SU-DHL-6 (cell line): ENCODE measurements at regions not wholly inside any gene's neighbourhood (a gene's known extent, or its start where the extent isn't known, plus 50 kb on each side); places are given as distances from the start of the nearest gene placed in this dataset.

ENCODE experiments used
- H2AFZ ChIP-seq: fragments of 200-600 bp; sonication (generic); 2 replicates; pipeline ENCODE4 v1.6.1; 2014; ENCODE audit warnings: low read depth, mild to moderate bottlenecking, moderate library complexity, mixed read lengths, antibody characterized with exemption, low read length; ENCODE audit not compliant: severe bottlenecking
- H3F3A ChIP-seq: fragments of 200-600 bp; shearing (Covaris generic); 2 replicates; pipeline ENCODE4 v1.6.0; 2016; ENCODE audit warnings: antibody characterized with exemption, mild to moderate bottlenecking; ENCODE audit not compliant: insufficient read depth
- H3K27ac ChIP-seq: fragments of 200-600 bp; sonication (generic); 2 replicates; pipeline ENCODE4 v1.5.1; 2016; ENCODE audit warnings: low read depth, mild to moderate bottlenecking, low read length, moderate library complexity, mixed read lengths
- H3K27me3 ChIP-seq: fragments of 200-600 bp; sonication (generic), shearing (Covaris generic); 2 replicates; pipeline ENCODE4 v1.6.0; 2014; ENCODE audit warnings: mild to moderate bottlenecking, low read length
- H3K36me3 ChIP-seq: fragments of 200-600 bp; sonication (generic); 2 replicates; pipeline ENCODE4 v1.6.1; 2014; ENCODE audit warnings: mild to moderate bottlenecking, low read length, mixed read lengths
- H3K4me2 ChIP-seq: fragments of 300-600, 200-600 bp; shearing (Covaris generic), sonication (generic); 2 replicates; pipeline ENCODE4 v1.6.0; 2014; ENCODE audit warnings: low read length, low read depth, mild to moderate bottlenecking; ENCODE audit not compliant: poor library complexity, severe bottlenecking
- H3K4me3 ChIP-seq: fragments of 200-600 bp; sonication (generic); 2 replicates; pipeline ENCODE4 v1.5.1; 2014; ENCODE audit warnings: antibody characterized with exemption, low read length, mild to moderate bottlenecking, mixed read lengths; ENCODE audit not compliant: insufficient read depth, poor library complexity, severe bottlenecking
- H3K79me2 ChIP-seq: fragments of 200-600 bp; sonication (generic); 2 replicates; pipeline ENCODE4 v1.6.1; 2014; ENCODE audit warnings: mild to moderate bottlenecking, low read length, moderate library complexity; ENCODE audit not compliant: insufficient read depth
- H3K9ac ChIP-seq: fragments of 200-600 bp; sonication (generic); 2 replicates; pipeline ENCODE4 v1.7.0; 2014; ENCODE audit warnings: mild to moderate bottlenecking, low read length
- H3K9me2 ChIP-seq: fragments of 200-600 bp; sonication (generic); replicated peaks from 2 replicates; pipeline ENCODE4 v1.6.1; 2014; ENCODE audit warnings: low read length; ENCODE audit not compliant: insufficient read depth
- H3K9me3 ChIP-seq: fragments of 200-600 bp; sonication (generic); 2 replicates; pipeline ENCODE4 v1.6.1; 2014; ENCODE audit warnings: low read length, mixed read lengths; ENCODE audit not compliant: insufficient read depth
- H4K20me1 ChIP-seq: fragments of 200-600 bp; sonication (generic); 2 replicates; pipeline ENCODE4 v1.6.1; 2014; ENCODE audit warnings: low read depth, mild to moderate bottlenecking, antibody characterized with exemption, low read length, moderate library complexity, mixed read lengths
- EZH2phosphoT487 ChIP-seq: fragments of 200-600 bp; sonication (generic), shearing (Covaris generic); conservative IDR thresholded peaks from 2 replicates; pipeline ENCODE4 v1.6.1; 2018; ENCODE audit warnings: mild to moderate bottlenecking, antibody characterized with exemption, low read length, moderate library complexity, mixed read lengths
- TF ChIP-seq, protein P1 (sequence below): fragments of 200-600 bp; sonication (generic); IDR thresholded peaks from one replicate; pipeline ENCODE4 v1.5.1; 2017; ENCODE audit warnings: antibody characterized with exemption, mild to moderate bottlenecking, low read length, moderate library complexity; ENCODE audit not compliant: insufficient read depth, poor library complexity, severe bottlenecking

DNA sequence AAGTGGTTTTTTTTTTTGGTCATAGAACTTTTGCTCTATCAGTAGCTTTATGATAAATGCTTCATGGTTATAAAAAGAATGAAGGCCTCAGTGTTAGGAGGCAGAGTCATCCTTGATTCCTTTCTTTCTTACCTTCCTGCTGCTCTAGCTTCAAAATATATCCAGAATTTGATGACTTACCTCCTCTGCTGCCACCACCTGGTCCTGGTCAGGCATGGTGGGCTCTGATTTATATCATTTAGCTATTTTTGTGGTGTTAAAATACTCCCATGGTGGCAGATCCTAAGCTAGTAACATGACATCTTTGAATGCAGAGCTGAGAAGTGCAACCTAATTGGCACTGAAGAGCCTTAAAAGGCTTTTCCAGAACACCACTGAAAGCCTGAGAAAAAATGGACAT is 508.8 kb upstream of the CDH8 start:
- Histone ChIP-seq H3K79me2 (no peaks in the 10 kb centered on the region), H3K4me2 (no peak overlapping the region), H3K9me2 (no peaks in the 10 kb centered on the region), H3K36me3 (no peaks in the 10 kb centered on the region), H3K27ac (no peak overlapping the region), H3K9me3 (no peaks in the 10 kb centered on the region), H2AFZ (no peak overlapping the region), H3K4me3 (no peak overlapping the region), H3F3A (no peaks in the 10 kb centered on the region), H4K20me1 (no peaks in the 10 kb centered on the region), H3K9ac (no peak overlapping the region), H3K27me3 (no peaks in the 10 kb centered on the region)
- TF ChIP-seq, protein P1, sequence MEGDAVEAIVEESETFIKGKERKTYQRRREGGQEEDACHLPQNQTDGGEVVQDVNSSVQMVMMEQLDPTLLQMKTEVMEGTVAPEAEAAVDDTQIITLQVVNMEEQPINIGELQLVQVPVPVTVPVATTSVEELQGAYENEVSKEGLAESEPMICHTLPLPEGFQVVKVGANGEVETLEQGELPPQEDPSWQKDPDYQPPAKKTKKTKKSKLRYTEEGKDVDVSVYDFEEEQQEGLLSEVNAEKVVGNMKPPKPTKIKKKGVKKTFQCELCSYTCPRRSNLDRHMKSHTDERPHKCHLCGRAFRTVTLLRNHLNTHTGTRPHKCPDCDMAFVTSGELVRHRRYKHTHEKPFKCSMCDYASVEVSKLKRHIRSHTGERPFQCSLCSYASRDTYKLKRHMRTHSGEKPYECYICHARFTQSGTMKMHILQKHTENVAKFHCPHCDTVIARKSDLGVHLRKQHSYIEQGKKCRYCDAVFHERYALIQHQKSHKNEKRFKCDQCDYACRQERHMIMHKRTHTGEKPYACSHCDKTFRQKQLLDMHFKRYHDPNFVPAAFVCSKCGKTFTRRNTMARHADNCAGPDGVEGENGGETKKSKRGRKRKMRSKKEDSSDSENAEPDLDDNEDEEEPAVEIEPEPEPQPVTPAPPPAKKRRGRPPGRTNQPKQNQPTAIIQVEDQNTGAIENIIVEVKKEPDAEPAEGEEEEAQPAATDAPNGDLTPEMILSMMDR: no peak
- no peak for TF ChIP-seq EZH2phosphoT487

DNA sequence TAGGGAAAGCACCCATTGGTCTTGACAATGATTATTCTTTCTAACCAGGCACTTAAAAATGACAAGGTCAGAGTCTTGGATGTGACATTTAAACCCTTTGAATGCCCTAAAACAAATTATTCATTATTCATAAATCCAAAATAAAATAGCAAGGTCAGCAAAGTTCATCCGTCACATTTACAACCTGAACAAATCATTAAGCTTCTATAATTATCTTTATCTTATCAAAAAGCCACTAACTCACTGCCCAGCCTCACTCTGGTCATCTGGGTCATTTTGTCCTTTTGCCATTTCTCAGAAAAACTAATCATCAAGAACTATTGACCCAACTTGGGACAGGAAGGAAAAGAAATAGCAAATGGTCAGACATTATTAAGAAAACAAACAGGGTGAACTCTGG is 507.3 kb upstream of the CDH8 start:
- Histone ChIP-seq H3K79me2 (no peaks in the 10 kb centered on the region), H3K4me2 (no peak overlapping the region), H3K9me2 (no peaks in the 10 kb centered on the region), H3K27ac (no peak overlapping the region), H3F3A (no peaks in the 10 kb centered on the region), H3K4me3 (no peak overlapping the region), H3K27me3 (no peaks in the 10 kb centered on the region), H3K9ac (no peak overlapping the region), H3K36me3 (no peaks in the 10 kb centered on the region), H2AFZ (no peak overlapping the region), H4K20me1 (no peaks in the 10 kb centered on the region), H3K9me3 (no peaks in the 10 kb centered on the region)
- TF ChIP-seq, protein P1: no peak
- no peak for TF ChIP-seq EZH2phosphoT487

DNA sequence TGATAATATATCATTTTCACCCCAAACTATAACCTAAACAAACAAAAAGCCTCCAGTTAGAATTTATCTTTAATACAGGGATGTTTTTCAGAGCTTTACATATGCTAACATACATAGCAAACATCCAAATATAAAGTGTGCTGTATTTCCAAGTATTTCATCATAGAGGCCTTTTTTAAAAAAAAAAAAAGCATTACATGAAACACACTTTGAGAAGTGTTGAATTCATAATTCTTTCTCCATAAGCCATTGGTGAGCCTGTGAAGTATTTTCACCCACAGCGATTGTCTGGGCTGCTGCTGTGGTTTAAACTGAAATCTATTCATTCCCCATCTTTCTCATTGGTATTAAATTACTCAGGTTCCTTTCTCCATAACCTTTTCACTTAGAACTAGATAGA is 503.4 kb upstream of the CDH8 start:
- Histone ChIP-seq H4K20me1 (no peaks in the 10 kb centered on the region), H3K9me2 (no peaks in the 10 kb centered on the region), H2AFZ (no peak overlapping the region), H3K4me2 (no peak overlapping the region), H3K36me3 (no peaks in the 10 kb centered on the region), H3K27me3 (no peaks in the 10 kb centered on the region), H3K27ac (no peak overlapping the region), H3K79me2 (no peaks in the 10 kb centered on the region), H3F3A (no peaks in the 10 kb centered on the region), H3K9me3 (no peaks in the 10 kb centered on the region), H3K9ac (no peak overlapping the region), H3K4me3 (no peak overlapping the region)
- TF ChIP-seq, protein P1: no peak
- no peak for TF ChIP-seq EZH2phosphoT487

DNA sequence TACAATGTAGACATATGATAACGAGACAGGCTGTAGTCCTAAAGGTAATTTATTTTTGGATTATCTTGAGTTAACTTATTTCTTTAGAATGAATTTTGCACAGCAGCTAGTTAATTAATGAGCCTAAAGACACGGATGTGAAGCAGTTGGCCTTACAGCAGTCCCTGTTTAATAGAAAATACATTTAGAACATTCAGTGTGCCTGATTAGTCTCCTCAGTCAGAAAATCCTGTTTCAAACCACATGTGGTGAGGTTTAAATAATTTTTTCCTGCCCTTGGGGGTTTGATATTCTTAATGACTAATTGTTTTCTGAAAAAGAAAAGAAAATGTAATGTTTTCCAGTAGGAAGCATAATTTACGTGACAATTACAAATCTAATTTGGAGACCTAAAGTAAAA is 494.2 kb upstream of the CDH8 start:
- Histone ChIP-seq H4K20me1 (no peaks in the 10 kb centered on the region), H2AFZ (no peak overlapping the region), H3K27ac (no peak overlapping the region), H3K9ac (no peak overlapping the region), H3K9me3 (no peaks in the 10 kb centered on the region), H3K9me2 (no peaks in the 10 kb centered on the region; the same call in 1 of the 2 replicates), H3K4me2 (no peak overlapping the region), H3K36me3 (no peaks in the 10 kb centered on the region), H3K4me3 (no peak overlapping the region), H3K27me3 (no peaks in the 10 kb centered on the region), H3K79me2 (no peaks in the 10 kb centered on the region), H3F3A (no peaks in the 10 kb centered on the region)
- no peak for TF ChIP-seq EZH2phosphoT487
- TF ChIP-seq, protein P1: no peak
